HG03095 (cell line): ENCODE measurements at regions not wholly inside any gene's neighbourhood (a gene's known extent, or its start where the extent isn't known, plus 50 kb on each side); places are given as distances from the start of the nearest gene placed in this dataset.

ENCODE experiments used
- ATAC-seq: cut with Tn5 transposase; IDR thresholded peaks from one replicate; pipeline ENCODE4 v1.9.1; 2021; ENCODE audit warnings: moderate library complexity; ENCODE audit not compliant: unreplicated experiment

DNA sequence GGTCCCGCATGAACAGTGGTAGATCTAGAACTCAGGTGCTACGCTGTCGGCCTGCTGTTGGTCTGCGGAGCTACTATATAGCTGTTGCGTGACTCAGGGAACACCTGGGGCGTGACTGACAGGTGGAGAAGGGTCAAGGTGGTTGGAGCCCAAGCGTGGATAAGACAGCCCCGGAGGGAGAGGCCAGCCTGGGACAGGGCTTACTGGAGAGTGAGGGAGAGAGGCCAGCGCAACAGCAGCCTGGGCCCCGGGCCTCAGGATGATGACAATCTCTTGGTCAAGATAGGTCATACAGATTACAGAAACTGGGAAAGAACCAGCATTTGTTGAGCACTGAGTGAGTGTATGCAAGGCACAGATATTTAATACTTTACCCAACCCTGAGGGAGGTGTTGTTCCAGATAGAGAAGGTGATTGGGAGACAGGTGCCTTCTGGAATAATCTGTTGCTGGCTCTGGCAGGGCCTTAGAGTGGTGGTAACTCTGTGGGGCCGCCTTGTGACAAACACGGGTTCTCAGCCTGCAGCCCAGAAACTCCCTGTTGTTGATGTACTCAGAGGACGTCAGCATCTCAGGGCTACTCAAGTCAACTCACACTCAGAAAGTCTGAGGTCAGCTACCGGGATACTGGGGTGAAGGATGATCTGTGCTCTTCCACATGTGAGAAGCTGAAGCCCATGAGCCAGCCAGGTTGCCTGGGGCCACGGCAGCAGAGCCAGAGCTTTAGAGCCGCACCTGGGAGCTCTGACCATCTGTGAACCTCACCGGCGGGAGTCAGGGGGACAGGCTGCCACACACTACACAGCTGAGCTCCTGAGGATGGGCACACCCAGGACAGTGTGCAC is 265.4 kb upstream of the HES1 start:
- ATAC-seq: no peak

DNA sequence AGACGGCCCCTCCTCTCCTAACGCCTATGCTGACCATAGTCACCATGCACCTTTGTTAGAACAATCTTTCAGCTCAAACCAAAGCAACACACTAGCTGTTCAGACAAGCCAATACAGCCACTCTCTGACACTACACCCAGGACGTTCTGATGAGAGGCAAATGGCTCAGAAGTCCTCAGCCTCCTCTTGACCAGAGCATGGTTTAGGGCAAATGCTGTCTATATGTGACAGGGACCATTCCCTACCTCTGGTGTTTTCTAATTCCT is 264.8 kb upstream of the HES1 start:
- no peak for ATAC-seq

DNA sequence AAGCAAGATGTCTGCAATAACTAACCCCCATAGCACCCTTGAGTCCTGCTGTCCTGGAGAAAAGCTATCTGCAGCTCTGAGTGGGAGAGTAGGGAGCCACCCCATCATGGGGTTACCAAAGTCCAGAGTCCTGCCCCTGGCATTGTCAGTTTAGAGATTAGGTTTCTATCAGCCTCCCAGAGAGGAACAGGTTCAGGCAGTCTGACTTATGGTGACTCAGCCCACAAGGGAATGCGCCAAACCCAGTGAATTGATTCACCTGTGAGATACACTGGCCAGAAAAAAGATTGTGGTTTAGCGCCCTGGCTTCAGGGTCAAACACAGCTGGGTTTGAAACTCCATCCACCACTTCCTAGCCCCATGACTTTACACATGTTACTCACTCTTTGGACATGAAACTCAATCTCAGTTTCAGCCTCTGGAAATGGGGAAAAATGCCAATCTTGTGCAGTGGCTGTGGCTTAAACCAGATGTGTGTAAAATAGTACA is 263.6 kb upstream of the HES1 start:
- no peak for ATAC-seq

DNA sequence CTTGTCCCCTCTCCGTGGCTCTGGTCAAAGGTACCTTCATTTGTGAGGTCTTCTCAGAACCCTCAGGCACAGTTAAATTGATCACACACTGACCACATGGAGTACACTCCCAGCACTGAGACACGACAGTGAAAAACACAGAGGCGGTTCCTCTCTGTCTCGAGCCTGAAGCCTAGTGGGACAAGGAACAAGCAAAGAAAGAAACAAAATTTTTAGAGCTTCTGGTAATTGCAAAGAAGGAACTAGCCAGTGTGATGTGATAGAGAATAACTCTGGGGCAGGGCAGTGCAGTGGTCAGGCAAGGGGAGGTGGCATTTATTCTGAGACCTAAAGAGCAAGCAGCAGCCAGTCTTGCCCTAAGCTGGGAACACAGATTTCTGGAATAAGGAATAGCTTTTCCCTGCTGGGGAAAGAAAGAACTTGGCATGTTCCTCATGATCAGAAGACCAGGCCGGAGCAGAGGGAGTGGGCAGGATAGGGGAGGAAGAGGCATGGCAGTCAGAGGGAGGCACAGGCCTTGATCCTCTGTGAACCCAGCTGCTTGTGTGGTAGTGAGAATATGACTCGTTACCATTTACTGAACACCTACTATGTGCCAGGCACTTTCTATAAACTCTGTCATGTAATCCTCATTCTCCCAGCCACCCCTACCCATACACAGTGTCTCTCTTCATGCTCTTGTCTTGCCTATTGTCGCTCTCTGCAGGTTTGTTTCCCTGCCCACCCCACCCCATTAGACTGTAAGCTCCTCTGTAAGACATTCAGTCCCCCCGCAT is 262.3 kb upstream of the HES1 start:
- ATAC-seq: no peak

DNA sequence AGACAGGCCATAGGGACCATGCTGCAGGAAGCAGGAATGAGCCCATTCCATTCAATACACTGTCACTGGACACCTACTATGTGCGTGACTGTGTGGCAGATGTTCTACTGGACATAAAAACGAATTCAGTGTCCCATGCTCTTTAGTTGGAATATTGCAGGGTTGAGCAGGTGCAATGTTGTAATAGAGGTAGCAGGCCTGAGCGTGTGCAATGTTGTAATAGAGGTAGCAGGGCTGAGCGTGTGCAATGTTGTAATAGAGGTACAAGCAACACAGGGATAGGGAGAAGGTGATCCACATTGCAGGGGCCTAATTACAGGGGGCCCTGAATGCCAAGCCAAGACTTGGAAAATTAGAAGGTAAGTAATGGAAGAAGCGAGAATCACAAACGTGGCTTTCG is 261.4 kb upstream of the HES1 start:
- no peak for ATAC-seq

DNA sequence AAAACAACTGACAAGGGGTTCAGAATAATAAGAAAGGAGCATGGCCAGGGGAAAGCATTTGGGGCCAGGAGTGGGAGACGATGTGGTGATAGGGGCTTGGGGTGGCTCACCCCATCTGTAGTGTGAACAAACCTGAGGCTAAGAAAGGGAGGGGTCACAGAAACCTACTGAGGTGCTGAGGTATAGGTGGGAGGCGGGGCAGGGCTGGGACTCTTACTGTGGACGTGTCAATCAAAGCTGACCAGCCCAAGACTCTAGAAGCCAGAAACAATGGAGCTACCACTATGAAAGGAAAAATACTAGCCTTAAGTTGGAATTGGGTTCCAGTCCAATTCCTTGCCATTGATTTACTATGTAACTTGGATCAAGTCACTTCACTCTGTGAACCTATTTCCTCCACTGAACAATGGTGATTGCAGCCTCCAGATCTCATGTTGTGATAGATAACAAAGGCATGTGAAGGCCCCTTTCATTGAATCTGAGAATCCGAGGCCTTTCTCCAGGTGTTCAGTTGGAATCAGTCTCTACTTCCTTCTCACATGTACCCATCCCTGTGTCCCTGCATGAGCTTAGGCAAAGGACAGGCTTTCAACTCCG is 260.9 kb upstream of the HES1 start:
- no peak for ATAC-seq

DNA sequence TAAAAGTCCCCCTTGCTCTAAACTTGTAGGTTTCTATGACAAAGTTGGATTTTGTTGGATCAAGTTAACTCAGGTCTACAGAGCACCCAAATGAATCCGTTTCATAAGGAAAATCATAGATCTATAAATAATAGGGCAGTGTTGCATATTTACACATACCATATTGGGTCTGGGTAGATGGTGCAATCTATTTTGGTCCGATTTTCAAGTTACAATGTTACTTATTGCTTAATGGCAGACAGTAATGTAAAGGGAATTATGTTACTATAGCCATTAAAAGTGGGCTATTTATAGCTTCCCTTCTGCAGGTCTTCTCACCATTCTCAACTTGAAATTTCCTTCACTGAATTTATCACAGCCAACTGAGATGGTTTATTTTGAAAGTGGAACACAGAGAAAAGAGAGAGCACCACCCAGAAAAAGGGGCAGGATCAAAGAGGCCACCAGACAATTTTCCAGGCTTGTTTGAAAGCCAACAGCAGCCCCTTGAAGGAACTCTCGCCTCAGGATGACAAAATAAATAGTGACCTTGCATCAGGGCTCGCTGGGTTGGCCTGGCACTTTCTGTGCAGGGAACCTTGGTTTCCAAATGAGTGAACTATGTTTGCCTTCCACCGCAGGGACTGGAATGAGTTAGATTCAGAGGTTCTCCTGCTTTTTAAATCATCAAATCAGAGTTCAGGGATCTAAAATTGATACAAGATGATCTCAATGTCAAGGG is 260.2 kb upstream of the HES1 start:
- ATAC-seq: no peak

DNA sequence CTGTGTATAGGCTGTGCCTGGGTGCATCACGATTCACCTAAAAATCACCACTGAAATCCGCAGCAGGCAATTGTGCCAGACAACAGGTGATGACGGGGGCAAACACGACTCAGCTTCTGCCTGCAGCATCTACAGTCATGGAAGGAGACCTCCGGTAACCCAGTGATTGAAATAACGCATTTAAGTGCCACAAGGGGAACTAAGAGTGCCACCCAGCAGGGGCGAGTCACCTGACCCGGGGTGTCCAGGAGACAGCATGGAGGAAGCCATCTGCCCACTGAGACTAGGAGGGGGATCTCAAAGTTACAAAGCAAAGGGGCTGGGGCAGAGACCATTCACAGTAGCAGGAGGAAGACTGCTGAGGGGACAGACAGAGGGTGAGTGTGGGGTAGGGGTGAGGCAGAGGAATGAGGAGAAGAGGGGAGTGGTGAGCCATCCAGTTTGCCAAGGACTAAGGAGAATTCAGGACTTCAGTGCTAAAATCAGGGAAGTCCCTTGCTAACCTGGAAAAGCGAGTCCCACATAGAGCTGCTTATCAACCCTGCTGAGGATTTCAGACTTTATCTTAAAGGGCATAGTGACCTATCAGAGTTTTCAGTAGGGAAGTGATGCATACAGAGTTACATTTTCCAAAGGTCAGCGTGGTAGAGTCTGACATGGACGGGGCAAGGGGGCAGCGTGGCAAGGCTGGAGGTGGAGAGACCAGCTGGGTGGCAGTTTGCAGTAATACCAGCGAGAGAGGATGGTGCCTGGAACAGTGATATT is 256.7 kb upstream of the HES1 start:
- no peak for ATAC-seq

DNA sequence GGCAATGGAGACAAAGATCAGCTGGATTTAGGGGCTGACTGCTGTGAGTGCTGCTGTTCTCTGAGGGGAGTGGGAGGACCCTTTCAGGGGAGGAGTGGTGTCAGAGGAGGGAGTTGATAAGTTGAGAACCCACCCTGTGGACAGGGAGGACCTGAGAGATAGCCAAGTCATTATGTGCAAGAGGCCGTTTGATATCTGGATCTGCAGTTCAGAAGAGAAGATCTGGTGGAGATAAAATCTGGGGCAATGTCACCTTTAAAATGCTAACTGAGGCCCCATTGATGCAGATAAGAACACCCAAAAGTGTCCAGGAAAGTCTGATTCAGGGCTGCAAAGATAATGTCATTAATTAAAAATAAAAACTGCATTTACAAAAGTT is 256.1 kb upstream of the HES1 start:
- ATAC-seq: no peak

DNA sequence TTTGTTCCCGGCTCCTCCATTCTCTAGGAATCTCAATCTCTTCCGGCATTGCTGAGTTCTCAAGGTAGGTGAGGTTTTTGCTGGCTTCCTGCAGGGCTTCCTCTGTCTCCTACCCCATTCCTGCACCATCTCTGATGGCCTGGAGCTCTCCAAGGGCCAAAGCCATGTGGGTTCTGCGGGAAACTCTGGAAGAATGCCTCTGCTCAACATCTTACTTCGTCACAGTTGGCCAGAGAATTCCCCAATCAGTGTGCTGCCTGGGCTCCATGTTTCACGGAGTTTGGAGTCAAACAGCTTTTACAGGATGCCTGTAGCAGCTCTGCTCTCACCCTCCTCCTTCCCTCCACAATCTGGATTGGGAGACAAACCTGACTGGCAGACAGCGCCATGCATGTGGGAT is 253.9 kb upstream of the HES1 start:
- no peak for ATAC-seq

DNA sequence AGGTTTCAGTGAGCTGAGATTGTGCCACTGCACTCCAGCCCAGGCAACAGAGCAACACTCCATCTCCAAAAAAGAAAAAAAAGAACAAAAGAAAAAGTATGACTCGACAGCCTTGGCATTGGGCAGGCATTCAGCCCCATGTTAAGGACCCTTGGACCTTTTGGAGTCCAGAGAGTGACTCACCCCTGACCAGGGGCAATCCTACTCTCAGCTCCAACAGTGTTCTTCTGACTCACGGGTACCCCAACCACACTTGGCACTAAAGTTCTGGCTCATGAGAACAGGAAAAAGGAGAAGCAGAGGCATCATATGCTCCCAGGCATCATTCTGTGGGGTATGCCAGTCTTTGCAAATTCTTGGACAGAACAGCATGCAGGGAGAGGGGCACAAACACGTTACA is 252.4 kb upstream of the HES1 start:
- no peak for ATAC-seq

DNA sequence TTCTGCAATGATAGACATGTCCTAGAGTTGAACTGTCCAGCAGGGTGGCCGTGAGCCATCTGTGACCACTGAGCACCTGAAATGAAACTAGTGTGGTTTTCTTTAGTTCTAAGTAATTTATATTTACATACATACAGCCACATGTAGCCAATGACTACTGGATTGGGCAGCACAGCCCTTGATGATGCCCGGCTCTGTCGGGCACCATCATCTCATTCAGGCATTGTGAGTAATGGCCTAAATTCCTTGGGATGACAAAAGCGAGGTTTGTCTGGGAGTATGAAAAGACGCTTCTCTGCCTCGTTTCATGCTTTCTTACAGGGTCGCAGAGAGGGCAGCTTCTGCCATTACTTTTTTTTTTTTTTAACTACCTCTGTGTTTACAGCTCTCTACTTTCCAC is 251.9 kb upstream of the HES1 start:
- no peak for ATAC-seq

DNA sequence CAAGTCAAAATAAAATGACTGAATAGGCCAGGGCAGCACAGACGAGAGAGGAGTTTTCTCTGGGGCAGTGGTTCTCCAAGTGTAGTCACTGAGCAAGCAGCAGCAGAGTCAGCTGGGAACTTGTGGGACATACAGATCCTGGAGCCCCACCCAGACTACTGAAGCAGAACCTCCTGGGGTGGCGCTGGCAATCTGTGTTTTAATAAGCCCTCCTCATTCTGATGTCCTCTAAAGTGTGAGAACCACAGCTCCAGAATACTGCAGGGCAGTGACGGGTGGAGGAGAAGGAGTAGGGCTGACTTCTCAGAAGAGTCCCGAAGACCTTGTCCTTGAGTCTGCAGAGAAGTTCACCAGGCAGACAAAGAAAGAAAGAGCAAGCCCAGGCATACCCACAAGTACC is 251.3 kb upstream of the HES1 start:
- no peak for ATAC-seq

DNA sequence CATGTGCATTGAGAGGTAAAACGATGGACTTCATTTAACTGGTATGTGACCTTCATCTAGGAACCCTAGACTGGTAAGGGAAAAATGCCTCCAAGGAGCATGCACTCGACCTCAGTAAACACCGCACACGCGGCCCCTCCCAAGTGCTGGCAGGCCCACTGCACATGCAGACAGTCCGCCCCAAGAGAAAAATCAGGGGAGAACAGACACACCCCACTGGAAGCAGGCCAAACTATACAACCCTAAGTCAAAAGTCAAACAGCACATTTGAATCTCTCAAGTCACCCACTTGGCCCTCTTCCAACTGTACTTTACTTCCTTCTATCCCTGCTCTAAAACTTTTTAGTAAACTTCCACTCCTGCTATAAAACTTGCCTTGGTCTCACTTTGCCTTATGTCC is 250.1 kb upstream of the HES1 start:
- no peak for ATAC-seq

DNA sequence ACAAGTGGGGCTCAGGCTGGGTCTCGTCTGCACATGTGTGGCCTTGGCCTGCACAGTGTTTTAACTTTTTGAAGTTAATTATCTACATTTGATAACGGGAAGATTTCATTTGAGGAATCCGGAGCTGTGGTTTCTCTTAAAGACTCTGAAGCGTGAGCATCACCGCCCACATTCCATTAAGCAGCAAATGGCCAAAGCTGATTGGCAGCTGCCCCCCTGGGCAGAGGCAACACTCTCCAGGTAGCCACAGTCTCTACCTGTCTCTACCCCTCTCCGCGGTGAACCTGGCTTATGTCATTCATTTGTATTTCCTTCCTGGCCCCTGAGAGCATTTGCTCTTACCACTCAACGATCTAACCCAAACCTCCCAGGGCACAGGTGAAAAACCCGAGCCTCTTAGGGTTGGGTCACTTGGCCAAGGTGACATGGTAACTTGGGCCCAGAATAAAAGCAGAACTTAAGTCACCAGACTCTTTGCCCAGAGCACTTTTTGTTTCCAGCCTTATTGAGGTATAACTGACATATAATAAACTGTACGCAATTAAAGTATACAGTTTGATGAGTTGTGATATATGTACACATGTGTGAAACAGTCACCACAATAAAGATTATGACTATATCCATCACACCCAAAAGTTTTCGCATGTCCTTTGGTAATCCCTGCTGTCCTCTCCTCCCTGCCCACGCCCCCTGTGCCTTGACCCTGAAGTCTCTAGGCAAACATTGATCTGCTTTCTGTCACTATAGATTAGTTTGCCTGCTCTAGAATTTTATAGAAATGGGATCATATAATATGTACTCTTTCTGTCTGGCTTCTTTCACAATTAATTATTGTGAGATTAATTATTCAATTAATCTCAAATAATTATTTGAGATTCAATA is 245.7 kb upstream of the HES1 start:
- no peak for ATAC-seq

DNA sequence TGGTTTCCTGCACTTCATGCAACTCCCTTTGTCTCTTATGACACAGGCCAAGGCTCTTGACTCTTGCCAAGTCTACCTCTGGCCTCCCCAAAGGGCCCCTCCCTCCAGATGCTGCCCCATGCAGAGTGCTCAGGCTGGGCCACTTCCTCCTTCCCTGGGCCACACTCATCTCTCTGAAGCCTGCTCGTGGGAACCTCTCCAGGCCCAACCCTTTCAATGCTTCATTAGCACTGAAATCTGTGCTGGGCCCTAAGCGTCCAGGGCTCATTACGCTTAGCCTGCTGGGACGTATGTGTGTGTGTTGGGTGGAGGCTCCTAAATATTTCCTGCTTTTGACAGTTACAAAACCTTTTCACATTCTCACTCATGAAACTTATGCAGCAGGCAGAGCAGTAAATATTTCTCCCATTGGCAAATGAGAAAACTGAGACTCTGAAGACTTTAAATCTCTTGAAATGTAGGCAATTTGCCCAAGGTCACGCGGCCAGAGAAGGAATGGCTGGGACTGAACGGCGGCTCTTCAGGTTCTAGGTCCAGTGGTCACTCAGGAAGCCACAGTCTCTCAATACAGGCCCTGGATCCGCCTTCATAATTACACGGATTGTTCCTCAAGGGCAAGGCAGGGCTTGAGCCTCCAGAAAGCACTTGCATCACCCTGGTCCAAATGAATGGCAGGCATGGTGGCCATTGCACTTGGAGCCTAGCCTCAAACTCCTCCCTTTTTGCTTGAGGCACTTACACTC is 241.7 kb upstream of the HES1 start:
- no peak for ATAC-seq

DNA sequence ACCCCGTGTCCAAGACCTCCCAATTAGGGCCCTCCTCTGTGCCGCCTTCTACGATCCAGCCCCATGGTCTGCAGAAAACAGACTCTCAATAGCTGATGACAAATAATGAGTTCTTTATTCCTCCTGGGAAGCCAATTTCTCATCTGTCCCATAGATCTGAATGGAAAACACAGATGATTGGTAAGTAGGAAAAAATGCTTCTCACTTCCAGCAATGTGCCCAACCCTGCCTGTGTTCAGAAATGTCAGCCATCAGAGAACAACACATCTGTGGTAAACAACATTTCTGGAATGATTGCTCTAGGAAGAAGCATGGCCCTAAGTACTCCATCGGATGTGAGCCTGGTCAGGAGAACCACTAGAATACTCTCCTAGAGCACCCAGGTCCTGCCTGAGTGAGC is 240.5 kb upstream of the HES1 start:
- no peak for ATAC-seq

DNA sequence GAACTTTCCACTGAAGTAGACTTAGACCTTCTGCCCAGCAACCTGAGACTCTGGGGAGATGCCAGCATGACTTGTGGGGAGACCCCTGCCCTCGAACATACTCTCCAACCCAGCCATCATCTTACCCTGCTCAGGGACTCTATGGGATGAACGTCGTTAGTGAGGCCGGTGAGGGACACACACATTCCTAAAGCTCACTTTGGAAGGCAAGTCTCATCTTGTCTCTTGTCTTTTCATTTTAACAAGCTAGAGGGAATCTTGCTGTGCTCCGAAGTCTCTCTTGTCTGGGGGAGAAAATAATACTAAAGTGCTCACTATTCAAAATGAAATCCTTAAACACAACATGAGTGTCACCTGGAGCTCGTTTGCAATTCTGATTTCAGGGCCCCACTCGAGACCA is 239.5 kb upstream of the HES1 start:
- no peak for ATAC-seq

DNA sequence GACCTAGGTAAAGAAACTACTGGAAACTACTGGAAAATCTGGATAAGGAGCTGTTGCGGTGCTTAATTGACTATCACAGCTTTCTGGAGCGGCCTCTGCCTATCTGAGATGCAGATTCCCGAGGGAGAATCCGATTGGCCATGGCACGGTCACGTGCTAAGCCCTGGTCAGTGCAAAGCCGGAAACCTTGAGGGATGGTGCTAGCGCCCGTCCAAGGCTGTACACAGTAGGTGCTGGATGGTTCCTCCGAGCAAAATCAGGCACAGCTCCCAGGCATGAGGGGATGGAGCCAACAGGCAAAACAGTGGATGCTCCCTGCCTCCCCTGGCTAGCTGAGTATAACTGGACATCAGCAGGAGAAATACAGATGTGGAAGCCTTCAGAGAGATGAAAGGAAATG is 238.7 kb upstream of the HES1 start:
- ATAC-seq: no peak
